DND-41 (cell line): ENCODE measurements at regions not wholly inside any gene's neighbourhood (a gene's known extent, or its start where the extent isn't known, plus 50 kb on each side); places are given as distances from the start of the nearest gene placed in this dataset.
A peak's percentile ranks its signal among the peaks of the same experiment; 100 is the strongest.

Experiments
- ATAC-seq: fragments of 200-7000 bp; cut with Tn5 transposase; 3 replicates; pipeline ENCODE4 v1.9.1; 2021; ENCODE audit warnings: low read depth; ENCODE audit not compliant: insufficient read depth
- DNase-seq: peaks from one replicate; pipeline ENCODE4 v3.0.0-alpha.2; 2020
- H2AFZ ChIP-seq: 2 replicates; pipeline ENCODE4 v1.6.0; 2012; ENCODE audit warnings: low read depth, low read length
- H3K27ac ChIP-seq: 2 replicates; pipeline ENCODE4 v1.5.1; 2012; ENCODE audit warnings: low read length, inconsistent platforms
- H3K27me3 ChIP-seq: fragments of 200-600 bp; sonication (generic); 2 replicates; pipeline ENCODE4 v1.6.0; 2012; ENCODE audit warnings: low read length, mild to moderate bottlenecking, inconsistent platforms; ENCODE audit not compliant: insufficient read depth, poor library complexity
- H3K36me3 ChIP-seq: 2 replicates; pipeline ENCODE4 v1.5.1; 2012; ENCODE audit warnings: low read length, inconsistent platforms; ENCODE audit not compliant: insufficient read depth
- H3K4me1 ChIP-seq: 2 replicates; pipeline ENCODE4 v1.5.1; 2012; ENCODE audit warnings: mild to moderate bottlenecking, low read length; ENCODE audit not compliant: insufficient read depth
- H3K4me2 ChIP-seq: 2 replicates; pipeline ENCODE4 v1.6.0; 2012; ENCODE audit warnings: mild to moderate bottlenecking, moderate library complexity, low read length, inconsistent platforms; ENCODE audit not compliant: insufficient read depth
- H3K4me3 ChIP-seq, 2 experiments: fragments of 200-600 bp in 1 of 2; shearing (Covaris generic) in 1 of 2; 2 replicates each; pipeline ENCODE4 v1.5.1; 2012 to 2016; ENCODE audit warnings: inconsistent platforms in 2 of 2, low read length in 2 of 2, mild to moderate bottlenecking in 2 of 2, low read depth in 1 of 2, moderate library complexity in 1 of 2
- H3K79me2 ChIP-seq: 2 replicates; pipeline ENCODE4 v1.6.0; 2012; ENCODE audit warnings: low read length, inconsistent platforms; ENCODE audit not compliant: insufficient read depth
- H3K9ac ChIP-seq: 2 replicates; pipeline ENCODE4 v1.6.0; 2012; ENCODE audit warnings: low read depth, mild to moderate bottlenecking, inconsistent platforms, low read length, moderate library complexity
- H3K9me3 ChIP-seq: 2 replicates; pipeline ENCODE4 v1.5.1; 2012; ENCODE audit warnings: low read length, moderate library complexity, mild to moderate bottlenecking, inconsistent platforms; ENCODE audit not compliant: insufficient read depth, severe bottlenecking
- H4K20me1 ChIP-seq: 2 replicates; pipeline ENCODE4 v1.6.0; 2012; ENCODE audit warnings: low read length; ENCODE audit not compliant: insufficient read depth
- EZH2 ChIP-seq: IDR thresholded peaks from 3 replicates; pipeline ENCODE4 v1.6.1; 2012; ENCODE audit warnings: borderline replicate concordance, low read depth, mild to moderate bottlenecking, moderate library complexity, low read length, inconsistent platforms; ENCODE audit not compliant: severe bottlenecking
- TF ChIP-seq, protein P1 (sequence below): IDR thresholded peaks from 2 replicates; pipeline ENCODE4 v1.5.1; 2012; ENCODE audit warnings: borderline replicate concordance, low read length, moderate library complexity, mild to moderate bottlenecking; ENCODE audit not compliant: poor library complexity, severe bottlenecking; ENCODE audit errors: extremely low read depth

DNA sequence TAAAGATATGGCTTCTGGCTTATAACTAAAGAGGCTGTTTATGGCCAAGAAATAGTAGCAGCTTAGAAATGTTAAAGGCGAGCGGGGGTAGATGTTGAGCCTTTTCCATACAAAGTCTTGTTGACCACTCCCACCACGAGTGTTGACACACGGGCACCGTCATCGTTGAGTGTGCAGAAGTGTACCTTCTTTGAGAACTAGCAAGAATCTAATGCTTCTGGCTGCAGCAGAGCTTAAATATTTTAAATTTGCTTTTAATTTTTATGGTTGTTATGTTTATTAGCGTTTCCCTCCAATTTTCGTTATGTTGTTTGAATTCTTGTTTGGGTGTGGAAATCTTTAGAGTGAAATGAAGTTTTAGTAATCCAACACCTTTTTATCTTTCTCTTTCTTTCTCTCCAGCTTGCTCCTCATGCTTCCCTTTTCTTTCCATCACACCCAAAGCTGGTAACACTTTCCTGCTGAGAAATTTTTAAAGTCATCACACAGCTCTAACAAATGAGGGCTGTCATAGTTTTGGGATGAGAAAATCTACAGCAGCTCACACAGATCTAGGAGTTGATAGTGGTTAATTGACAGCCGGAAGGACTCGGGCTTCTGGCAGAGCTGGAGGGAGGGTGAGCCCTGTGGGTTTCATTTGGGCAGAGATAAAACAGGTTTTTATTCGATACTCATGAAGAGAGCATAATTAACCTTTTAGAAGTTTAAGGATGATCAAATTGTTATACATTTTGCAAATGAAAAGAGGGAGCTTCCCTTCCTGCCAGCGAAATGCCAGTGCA is 120.1 kb upstream of the ZNF608 start:
- peaks cover 55% of the 10 kb centered on the region for H3K4me1 ChIP-seq
- TF ChIP-seq, protein P1, sequence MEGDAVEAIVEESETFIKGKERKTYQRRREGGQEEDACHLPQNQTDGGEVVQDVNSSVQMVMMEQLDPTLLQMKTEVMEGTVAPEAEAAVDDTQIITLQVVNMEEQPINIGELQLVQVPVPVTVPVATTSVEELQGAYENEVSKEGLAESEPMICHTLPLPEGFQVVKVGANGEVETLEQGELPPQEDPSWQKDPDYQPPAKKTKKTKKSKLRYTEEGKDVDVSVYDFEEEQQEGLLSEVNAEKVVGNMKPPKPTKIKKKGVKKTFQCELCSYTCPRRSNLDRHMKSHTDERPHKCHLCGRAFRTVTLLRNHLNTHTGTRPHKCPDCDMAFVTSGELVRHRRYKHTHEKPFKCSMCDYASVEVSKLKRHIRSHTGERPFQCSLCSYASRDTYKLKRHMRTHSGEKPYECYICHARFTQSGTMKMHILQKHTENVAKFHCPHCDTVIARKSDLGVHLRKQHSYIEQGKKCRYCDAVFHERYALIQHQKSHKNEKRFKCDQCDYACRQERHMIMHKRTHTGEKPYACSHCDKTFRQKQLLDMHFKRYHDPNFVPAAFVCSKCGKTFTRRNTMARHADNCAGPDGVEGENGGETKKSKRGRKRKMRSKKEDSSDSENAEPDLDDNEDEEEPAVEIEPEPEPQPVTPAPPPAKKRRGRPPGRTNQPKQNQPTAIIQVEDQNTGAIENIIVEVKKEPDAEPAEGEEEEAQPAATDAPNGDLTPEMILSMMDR, result no peak
- TF ChIP-seq EZH2, result no peak
- peak; percentile 70 for DNase-seq
- peak overlapping the region; percentile 50 for H3K4me2 ChIP-seq
- ATAC-seq, result peak; percentile 92
- peaks cover 2% of the 10 kb centered on the region for H3K9me3 ChIP-seq
- H3K9ac ChIP-seq, result peak overlapping the region; percentile 36
- peak overlapping the region; percentile 53; the same call in 1 of the 2 replicates for H2AFZ ChIP-seq
- H3K27ac ChIP-seq, result peak overlapping the region; percentile 83
- H3K36me3 ChIP-seq, result no peaks in the 10 kb centered on the region
- no peaks in the 10 kb centered on the region for H3K79me2 ChIP-seq
- no peaks in the 10 kb centered on the region for H3K27me3 ChIP-seq
- H4K20me1 ChIP-seq, result no peaks in the 10 kb centered on the region
- peak overlapping the region in 1 of 2 experiments; percentile 38; a peak in 2 of 4 replicates for H3K4me3 ChIP-seq

DNA sequence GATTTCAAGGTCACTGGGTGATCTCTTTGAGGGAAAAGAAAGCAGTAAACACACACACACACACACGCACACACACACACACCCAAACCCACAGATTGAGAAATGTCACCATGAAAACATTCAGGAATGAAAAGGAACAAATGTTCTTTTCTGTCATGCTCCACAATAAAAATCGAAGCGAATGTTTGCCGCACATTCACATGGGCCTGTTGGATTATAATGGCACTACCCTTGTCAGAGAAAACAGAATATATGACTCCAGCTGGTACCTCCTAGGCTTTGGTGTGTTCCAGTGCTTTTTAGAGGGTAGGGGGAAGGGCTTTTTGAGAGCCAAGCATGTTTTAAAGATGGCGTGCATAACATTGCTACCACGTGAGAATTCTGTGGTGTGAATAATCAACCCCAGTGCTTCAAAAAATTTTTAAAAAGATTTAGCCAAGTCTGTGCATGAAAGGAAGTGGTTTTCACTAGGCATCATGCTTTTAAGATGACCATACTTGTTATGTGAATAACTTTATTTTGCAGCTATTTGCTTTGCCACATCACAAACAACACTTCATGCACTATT is 120.8 kb upstream of the ZNF608 start:
- no peaks in the 10 kb centered on the region for H3K36me3 ChIP-seq
- peaks cover 55% of the 10 kb centered on the region for H3K4me1 ChIP-seq
- ATAC-seq (peak; percentile 69), DNase-seq (no peak)
- H3K79me2 ChIP-seq, result no peaks in the 10 kb centered on the region
- peak overlapping the region; percentile 83 for H3K27ac ChIP-seq
- TF ChIP-seq, protein P1, result no peak
- TF ChIP-seq EZH2, result no peak
- H3K4me2 ChIP-seq, result peak overlapping the region; percentile 50
- peak overlapping the region; percentile 36 for H3K9ac ChIP-seq
- H4K20me1 ChIP-seq, result no peaks in the 10 kb centered on the region
- H3K4me3 ChIP-seq, result peak overlapping the region in 1 of 2 experiments; percentile 38; a peak in 2 of 4 replicates
- peak overlapping the region; percentile 53 for H2AFZ ChIP-seq
- H3K9me3 ChIP-seq, result peaks cover under 1% of the 10 kb centered on the region
- no peaks in the 10 kb centered on the region for H3K27me3 ChIP-seq

DNA sequence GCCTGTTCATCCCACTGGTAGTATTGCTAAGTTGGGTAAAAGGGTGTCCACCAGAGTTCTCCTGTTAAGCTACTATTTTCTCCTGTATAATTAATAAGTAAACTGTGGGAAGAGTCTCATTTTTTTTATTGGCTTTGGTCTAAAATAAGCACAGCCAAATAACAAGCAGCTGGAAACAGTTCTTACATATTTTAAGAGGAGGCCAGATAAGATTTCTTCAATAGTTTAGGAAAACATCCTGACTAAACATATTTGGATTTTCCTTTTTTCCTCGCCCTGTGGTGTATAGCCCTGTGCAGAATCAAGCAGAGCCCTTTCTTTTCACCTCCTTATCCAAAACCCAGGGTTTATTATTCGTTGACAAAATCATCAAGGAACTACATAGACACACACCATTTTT is 122.2 kb upstream of the ZNF608 start:
- H3K4me1 ChIP-seq, result peaks cover 55% of the 10 kb centered on the region
- no peaks in the 10 kb centered on the region for H3K79me2 ChIP-seq
- no peaks in the 10 kb centered on the region for H4K20me1 ChIP-seq
- H3K27me3 ChIP-seq, result no peaks in the 10 kb centered on the region
- H3K4me3 ChIP-seq, result no peak overlapping the region
- TF ChIP-seq, protein P1, result no peak
- no peak for TF ChIP-seq EZH2
- DNase-seq, result no peak
- H2AFZ ChIP-seq, result no peak overlapping the region
- H3K4me2 ChIP-seq, result no peak overlapping the region
- H3K9me3 ChIP-seq, result no peaks in the 10 kb centered on the region
- H3K36me3 ChIP-seq, result no peaks in the 10 kb centered on the region
- H3K27ac ChIP-seq, result peak overlapping the region; percentile 21
- no peak overlapping the region for H3K9ac ChIP-seq
- no peak for ATAC-seq
